Uterus (tissue), 3 donors: ENCODE measurements at regions not wholly inside any gene's neighbourhood (a gene's known extent, or its start where the extent isn't known, plus 50 kb on each side); places are given as distances from the start of the nearest gene placed in this dataset.

Experiments used
- DNase-seq, 2 donors: peaks; one replicate each; pipeline ENCODE4 v3.0.0-alpha.2; 2019 to 2020
- H3K27ac ChIP-seq, 2 donors: fragments of 200-600 bp; sonication (generic); 1 replicate in 1 of 2; 2 replicates in 1 of 2; pipeline ENCODE4 v1.5.1; 2016 to 2018
- H3K27me3 ChIP-seq, 2 donors: fragments of 200-600 bp; sonication (generic); one replicate each; pipeline ENCODE4 v1.5.1; 2018 to 2019; ENCODE audit warnings: control low read depth in 1 of 2
- H3K36me3 ChIP-seq, 2 donors: fragments of 200-600 bp; sonication (generic); one replicate each; pipeline ENCODE4 v1.5.1; 2019; ENCODE audit warnings: control low read depth in 1 of 2
- H3K4me1 ChIP-seq, 2 donors: fragments of 200-600 bp; sonication (generic); one replicate each; pipeline ENCODE4 v1.5.1; 2018 to 2019; ENCODE audit warnings: control low read depth in 1 of 2
- H3K4me3 ChIP-seq, 2 donors: fragments of 200-600 bp; sonication (generic); 1 replicate in 1 of 2; 2 replicates in 1 of 2; pipeline ENCODE4 v1.5.1; 2018 to 2019; ENCODE audit warnings: mild to moderate bottlenecking in 1 of 2
- H3K9me3 ChIP-seq, 2 donors: fragments of 200-600 bp; sonication (generic); one replicate each; pipeline ENCODE4 v1.5.1; 2019; ENCODE audit warnings: control low read depth in 1 of 2
- POLR2A ChIP-seq, 2 donors: fragments of 450-650 bp; IDR thresholded peaks; one replicate each; pipeline ENCODE4 v1.6.1; 2016; ENCODE audit warnings: antibody characterized with exemption in 2 of 2, mild to moderate bottlenecking in 1 of 2, moderate library complexity in 1 of 2
- intact Hi-C: fragments of 100-400 bp; cut with DNase I; formaldehyde crosslinking; loops from one replicate; pipeline ENCODE4 v1.15.1; 2023; ENCODE audit warnings: low total_unique reads
- TF ChIP-seq, protein P1 (sequence below), 4 experiments: fragments of 200-600 bp in 2 of 4; fragments of 450-650 bp in 2 of 4; sonication (generic) in 2 of 4; IDR thresholded peaks; one replicate each; pipeline ENCODE4 v1.5.1; 2016 to 2019; ENCODE audit warnings: antibody characterized with exemption in 4 of 4, mild to moderate bottlenecking in 2 of 4, moderate library complexity in 1 of 4
- donor health status: DM: yes; HTN: yes; CAD: no.

DNA sequence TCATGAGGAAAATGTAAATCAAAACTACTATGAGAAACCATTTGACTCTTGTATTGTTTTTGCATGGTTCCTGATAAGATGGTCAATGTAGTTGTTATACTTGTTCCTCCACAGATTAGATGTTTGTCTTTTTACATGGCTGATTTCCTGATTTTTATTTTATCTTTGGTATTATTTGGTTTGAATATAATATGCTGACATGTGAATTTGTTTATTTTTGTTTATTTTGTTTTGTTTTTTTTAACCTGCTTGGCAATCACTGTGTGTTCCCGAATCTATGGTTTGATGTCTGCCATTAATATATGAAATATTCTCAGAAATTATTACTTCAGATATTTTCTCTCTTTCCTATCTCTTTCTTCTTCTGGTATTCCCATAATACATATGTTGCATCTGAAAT lies 899.5 kb upstream of the ADGRB3 start:
- intact Hi-C loops: no loop called here
- H3K36me3 ChIP-seq: no peaks in the 10 kb centered on the region
- TF ChIP-seq POLR2A (IDR thresholded peaks at IDR 0.05): no peak
- TF ChIP-seq, protein P1, sequence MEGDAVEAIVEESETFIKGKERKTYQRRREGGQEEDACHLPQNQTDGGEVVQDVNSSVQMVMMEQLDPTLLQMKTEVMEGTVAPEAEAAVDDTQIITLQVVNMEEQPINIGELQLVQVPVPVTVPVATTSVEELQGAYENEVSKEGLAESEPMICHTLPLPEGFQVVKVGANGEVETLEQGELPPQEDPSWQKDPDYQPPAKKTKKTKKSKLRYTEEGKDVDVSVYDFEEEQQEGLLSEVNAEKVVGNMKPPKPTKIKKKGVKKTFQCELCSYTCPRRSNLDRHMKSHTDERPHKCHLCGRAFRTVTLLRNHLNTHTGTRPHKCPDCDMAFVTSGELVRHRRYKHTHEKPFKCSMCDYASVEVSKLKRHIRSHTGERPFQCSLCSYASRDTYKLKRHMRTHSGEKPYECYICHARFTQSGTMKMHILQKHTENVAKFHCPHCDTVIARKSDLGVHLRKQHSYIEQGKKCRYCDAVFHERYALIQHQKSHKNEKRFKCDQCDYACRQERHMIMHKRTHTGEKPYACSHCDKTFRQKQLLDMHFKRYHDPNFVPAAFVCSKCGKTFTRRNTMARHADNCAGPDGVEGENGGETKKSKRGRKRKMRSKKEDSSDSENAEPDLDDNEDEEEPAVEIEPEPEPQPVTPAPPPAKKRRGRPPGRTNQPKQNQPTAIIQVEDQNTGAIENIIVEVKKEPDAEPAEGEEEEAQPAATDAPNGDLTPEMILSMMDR (IDR thresholded peaks at IDR 0.05): no peak
- no peak for DNase-seq
- no peaks in the 10 kb centered on the region for H3K4me1 ChIP-seq
- no peak overlapping the region for H3K4me3 ChIP-seq
- H3K27ac ChIP-seq: no peak overlapping the region
- H3K9me3 ChIP-seq: no peaks in the 10 kb centered on the region
- no peaks in the 10 kb centered on the region for H3K27me3 ChIP-seq

DNA sequence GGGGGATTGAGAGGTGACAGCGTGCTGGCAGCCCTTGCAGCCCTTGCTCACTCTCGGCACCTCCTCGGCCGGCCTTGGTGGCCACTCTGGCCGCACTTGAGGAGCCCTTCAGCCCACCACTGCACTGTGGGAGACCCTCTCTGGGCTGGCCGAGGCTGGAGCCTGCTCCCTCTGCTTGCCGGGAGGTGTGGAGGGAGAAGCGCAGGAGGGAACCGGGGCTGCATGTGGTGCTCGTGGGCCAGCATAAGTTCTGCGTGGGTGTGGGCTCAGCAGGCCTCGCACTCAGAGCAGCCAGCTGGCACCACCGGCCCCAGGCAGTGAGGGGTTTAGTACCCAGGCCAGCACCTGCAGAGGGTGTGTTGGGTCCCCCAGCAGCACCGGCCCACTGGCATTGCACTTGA lies 912.2 kb upstream of the ADGRB3 start:
- no peak overlapping the region for H3K27ac ChIP-seq
- H3K9me3 ChIP-seq: no peaks in the 10 kb centered on the region
- TF ChIP-seq, protein P1 (IDR thresholded peaks at IDR 0.05): no peak
- no peak for TF ChIP-seq POLR2A (IDR thresholded peaks at IDR 0.05)
- H3K36me3 ChIP-seq: no peaks in the 10 kb centered on the region
- DNase-seq: no peak
- no peaks in the 10 kb centered on the region for H3K27me3 ChIP-seq
- intact Hi-C loops: no loop called here
- H3K4me1 ChIP-seq: no peaks in the 10 kb centered on the region
- no peak overlapping the region for H3K4me3 ChIP-seq

DNA sequence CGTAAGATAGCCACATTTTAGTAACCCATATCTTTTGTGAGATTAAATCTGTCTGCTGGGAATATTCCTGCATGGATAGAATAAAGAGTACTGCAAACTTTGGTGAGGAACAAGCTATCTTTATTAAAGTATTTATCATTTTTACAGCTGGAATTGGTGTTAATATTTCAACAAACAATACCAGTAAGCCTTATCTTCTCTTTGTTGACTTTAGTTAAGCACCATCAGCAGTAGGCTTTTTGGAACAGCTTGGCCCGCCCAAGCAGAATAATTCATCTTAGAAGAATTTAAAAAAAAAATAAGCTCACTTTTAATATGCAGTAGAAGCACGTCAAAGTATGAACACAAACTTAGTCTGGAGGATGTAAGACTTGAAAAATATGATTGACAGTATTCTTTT lies 917.8 kb upstream of the ADGRB3 start:
- H3K9me3 ChIP-seq: no peaks in the 10 kb centered on the region
- no peak for TF ChIP-seq POLR2A (IDR thresholded peaks at IDR 0.05)
- TF ChIP-seq, protein P1 (IDR thresholded peaks at IDR 0.05): no peak
- no peak overlapping the region for H3K4me3 ChIP-seq
- DNase-seq: no peak
- H3K27ac ChIP-seq: no peak overlapping the region
- intact Hi-C loops: no loop called here
- H3K4me1 ChIP-seq: no peaks in the 10 kb centered on the region
- no peaks in the 10 kb centered on the region for H3K36me3 ChIP-seq
- no peaks in the 10 kb centered on the region for H3K27me3 ChIP-seq

- Histone ChIP-seq H3K4me1 (no peaks in the 10 kb centered on the region), H3K9me3 (no peaks in the 10 kb centered on the region), H3K27me3 (no peaks in the 10 kb centered on the region), H3K27ac (no peak overlapping the region), H3K4me3 (no peak overlapping the region), H3K36me3 (no peaks in the 10 kb centered on the region)
- intact Hi-C loops: no loop called here
- no peak for TF ChIP-seq POLR2A (IDR thresholded peaks at IDR 0.05)
- TF ChIP-seq, protein P1 (IDR thresholded peaks at IDR 0.05): no peak
- no peak for DNase-seq
Observed at GRCh38 chr6:67706388-67706787, 928.7 kb upstream of the ADGRB3 start.

DNA sequence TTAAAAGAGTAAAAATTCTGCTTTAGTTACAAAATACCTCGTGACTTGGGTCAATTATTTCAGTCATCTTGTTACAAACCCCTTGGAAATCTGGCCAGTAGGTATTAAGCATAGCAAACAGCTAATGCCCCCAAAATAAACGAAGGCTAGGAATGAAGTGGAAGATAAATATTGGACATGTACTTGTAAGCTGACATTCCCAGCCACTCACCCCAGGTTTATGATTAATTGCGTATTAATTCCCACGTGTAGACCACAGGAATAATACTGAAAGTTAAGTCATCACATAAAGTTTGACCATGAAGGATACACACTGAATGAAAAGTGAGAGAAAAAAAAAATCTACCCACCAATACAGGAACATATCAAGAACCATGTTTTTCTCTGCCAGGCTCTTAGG lies 936.5 kb upstream of the ADGRB3 start:
- DNase-seq: no peak
- H3K4me1 ChIP-seq: no peaks in the 10 kb centered on the region
- intact Hi-C loops: no loop called here
- H3K9me3 ChIP-seq: peaks cover 0 to 4% of the 10 kb centered on the region in 2 donors
- no peaks in the 10 kb centered on the region for H3K27me3 ChIP-seq
- peaks cover 0 to 4% of the 10 kb centered on the region in 2 donors for H3K36me3 ChIP-seq
- no peak overlapping the region for H3K4me3 ChIP-seq
- no peak for TF ChIP-seq POLR2A (IDR thresholded peaks at IDR 0.05)
- no peak overlapping the region for H3K27ac ChIP-seq

DNA sequence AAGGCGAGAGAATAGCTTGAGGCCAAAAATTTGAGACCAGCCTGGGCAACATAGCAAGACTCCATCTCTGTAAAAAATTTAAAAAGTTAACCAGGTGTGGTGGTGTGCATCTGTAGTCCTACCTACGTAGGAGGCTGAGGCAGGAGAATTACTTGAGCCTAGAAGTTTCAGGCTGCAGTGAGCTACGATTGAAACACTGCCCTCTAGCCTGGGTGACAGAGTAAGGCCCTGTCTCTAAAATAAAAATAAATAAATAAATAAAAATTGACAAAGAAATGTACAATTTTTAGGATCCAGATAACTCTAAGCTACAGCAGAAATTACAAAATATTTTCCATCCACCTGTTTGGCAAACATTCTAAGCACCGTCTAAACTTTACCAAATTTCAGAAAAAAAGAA lies 941.0 kb upstream of the ADGRB3 start:
- Histone ChIP-seq H3K27me3 (no peaks in the 10 kb centered on the region), H3K36me3 (peaks cover 0 to 4% of the 10 kb centered on the region in 2 donors), H3K27ac (no peak overlapping the region), H3K9me3 (peaks cover 0 to 4% of the 10 kb centered on the region in 2 donors), H3K4me3 (no peak overlapping the region), H3K4me1 (no peaks in the 10 kb centered on the region)
- TF ChIP-seq POLR2A (IDR thresholded peaks at IDR 0.05): no peak
- TF ChIP-seq, protein P1 (IDR thresholded peaks at IDR 0.05): no peak
- DNase-seq: no peak
- intact Hi-C loops: no loop called here
